ENCODE measurements at regions not wholly inside any gene's neighbourhood (a gene's known extent, or its start where the extent isn't known, plus 50 kb on each side); places are given as distances from the start of the nearest gene placed in this dataset.
"Not testable (repeated sequence)": the region's sequence is repeated elsewhere in the genome, so short reads cannot be mapped to it uniquely, and the experiment has no call there.

DNA sequence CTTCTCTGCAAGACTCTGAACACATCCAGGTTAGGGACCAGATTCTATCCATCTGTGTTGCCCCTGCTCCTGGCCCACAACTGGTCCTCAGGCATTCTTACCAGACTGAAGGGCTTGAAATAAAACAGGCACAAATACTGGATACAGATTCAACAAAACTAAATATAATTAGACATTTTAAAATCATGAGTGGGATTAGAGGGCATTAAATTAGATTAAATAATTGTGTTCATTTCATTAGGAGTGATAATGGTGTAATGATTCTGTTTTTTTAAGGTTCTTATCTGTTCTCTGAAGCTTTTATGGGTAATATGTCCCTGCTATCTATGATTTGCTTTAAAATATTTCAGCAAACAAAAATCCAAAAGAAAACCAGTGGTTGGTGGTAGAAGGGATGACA, 226.5 kb downstream of the IRS1 start:
- DNase-seq = no peak

DNA sequence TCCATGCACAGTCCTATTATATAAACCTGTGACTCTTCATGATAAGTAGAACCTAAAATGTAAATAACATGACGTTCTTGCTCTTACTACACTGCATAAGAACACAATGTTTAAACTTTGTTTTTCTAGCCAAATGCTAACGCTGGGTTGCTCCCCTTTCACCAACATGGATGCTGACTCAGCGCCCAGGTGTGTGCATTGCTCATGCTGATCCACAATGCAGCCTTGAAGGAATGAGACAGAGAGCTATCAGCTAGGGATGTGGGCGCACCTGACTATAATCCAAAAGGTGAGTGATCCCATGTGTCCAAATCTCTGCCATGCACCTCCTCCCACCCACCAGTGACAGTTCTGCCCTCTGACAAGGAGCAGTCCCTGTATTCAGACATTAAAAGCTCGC, 235.0 kb downstream of the IRS1 start:
- no peak for DNase-seq

- DNase-seq = no peak
Measured at GRCh38 chr2:226561962-226562361, 237.7 kb downstream of the IRS1 start.

DNA sequence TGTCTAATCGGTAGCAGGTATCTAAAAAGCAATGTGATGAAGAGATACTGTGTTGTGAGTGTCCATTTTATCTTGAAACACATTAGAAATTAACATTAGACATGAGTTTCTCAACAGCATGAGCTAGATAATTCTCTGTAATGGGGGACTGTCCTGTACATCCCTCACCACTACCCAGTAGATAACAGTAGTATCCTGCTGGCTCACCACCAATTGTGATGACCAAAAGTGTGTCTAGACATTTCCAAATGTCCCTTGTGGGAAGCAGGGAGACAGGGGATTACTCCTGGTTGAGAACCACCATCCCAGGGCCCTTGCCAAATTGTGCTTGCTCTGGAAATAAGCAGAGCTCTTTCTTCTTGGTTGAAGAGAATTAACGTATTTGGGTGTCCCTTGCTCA, 239.3 kb downstream of the IRS1 start:
- DNase-seq = no peak

- no peak for DNase-seq
Measured at GRCh38 chr2:226559536-226559935, 240.1 kb downstream of the IRS1 start.

GRCh38 chr2:226558418-226558817, 241.2 kb downstream of the IRS1 start:
- no peak for DNase-seq

GRCh38 chr2:226556050-226556449, 243.6 kb downstream of the IRS1 start:
- no peak for DNase-seq

DNA sequence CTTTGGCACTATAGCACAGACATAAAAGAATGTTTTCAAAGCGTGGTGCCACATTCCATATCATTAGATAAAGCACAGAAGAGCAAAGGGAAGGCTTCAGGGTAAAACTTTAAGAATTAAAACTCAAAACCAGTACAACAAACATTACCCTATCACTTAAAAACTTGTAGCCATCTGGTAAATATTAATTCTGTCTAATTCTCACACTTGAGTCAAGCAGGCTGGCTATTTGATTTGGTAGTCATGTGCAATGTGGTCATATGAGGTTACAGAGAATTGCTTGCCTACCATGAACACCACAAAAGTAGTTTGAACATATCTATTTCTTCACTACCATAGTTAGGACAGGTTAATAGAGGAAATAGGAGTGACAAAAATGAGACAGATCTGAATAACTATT, 244.9 kb downstream of the IRS1 start:
- DNase-seq = no peak

GRCh38 chr2:226553333-226553732, 246.3 kb downstream of the IRS1 start:
- DNase-seq = no peak

GRCh38 chr2:226552571-226553285, 246.9 kb downstream of the IRS1 start:
- no peak for DNase-seq

DNA sequence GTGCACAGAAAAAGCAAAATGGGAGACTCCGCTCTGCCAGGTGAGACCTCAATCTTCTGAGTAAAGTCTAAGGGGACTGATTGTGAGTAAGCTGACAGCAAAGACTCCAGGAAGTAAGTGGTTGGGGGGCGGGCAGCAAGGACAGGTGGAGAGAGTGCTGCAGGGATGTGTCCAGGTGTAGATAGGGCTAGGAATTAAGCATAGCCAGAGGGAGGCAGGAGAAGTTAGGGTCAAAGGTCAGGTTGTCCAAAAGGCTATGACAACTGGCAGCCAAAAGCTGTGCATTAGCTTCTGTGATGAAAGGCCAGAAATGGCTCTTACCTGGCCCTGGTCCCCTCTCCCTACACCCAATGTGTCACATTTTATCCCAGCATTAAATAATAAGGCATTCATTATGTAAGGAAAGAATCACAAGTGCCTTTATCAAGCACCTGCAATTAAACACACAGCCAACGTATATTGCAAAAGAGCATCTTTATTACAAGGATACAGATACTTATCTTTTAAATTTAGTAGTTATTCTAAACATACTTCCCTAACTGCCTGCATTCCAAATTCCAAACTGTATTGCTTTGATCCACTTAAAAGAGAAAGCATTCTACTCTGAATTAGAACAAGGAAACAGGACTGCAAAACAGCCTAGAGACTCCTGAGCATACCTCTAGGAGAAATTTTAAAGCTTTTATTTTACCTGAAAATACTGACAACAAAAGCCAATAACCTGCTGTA, 247.9 kb downstream of the IRS1 start:
- DNase-seq = no peak

GRCh38 chr2:226550801-226551200, 248.8 kb downstream of the IRS1 start:
- no peak for DNase-seq

DNA sequence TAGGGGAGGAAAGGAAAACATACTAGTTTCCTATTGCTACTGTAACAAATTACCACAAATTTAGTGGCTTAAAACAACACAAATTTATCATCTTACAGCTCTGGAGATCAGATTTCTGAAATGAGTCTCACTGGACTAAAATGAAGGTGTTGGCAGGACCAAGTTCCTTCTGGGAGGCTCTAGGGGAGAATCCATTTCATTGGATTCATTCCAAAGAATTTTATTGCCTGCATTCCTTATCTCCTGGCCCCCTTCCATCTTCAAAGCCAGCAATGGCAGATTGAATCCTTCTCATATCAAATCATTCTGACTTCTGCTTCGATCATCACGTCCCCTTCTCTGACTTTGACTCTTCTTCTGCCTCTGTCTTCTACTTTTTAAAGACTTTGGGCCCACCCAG, 250.9 kb downstream of the IRS1 start:
- no peak for DNase-seq

- no peak for DNase-seq
Measured at GRCh38 chr2:226544596-226545210, 254.9 kb downstream of the IRS1 start.

DNA sequence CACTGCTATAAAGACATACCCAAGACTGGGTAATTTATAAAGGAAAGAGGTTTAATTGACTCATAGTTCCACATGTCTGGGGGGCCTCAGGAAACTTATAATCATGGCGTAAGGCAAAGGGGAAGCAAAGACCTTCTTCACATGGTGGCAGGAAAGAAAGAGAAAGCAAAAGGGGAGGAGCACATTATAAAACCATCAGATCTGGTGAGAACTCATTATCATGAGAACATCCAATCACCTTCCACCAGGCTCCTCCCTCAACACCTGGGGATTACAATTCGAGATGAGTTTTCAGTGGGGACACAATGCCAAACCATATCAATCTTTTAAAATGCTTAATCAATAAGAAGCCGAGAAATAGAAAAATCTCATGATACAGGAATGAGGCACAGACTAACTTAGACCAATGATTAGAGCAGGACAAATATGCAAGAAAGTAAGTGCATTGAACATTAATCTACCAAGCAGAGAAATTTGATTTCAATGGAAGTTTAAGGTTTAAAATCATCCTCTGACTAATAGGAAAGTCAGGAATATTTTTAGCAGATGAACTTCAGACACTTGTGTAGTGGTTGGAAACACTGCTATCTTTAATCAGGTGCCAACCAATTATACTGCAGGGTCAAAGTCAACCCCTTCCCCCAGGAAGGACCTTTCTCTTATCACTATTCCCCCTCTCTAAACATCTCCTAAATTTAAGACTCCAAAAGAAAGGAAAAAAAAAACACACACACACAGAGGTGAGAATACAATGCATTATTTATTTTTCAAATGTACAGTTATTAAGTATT, 259.2 kb downstream of the IRS1 start:
- DNase-seq = no peak

GRCh38 chr2:226536410-226536809, 263.2 kb downstream of the IRS1 start:
- no peak for DNase-seq

DNA sequence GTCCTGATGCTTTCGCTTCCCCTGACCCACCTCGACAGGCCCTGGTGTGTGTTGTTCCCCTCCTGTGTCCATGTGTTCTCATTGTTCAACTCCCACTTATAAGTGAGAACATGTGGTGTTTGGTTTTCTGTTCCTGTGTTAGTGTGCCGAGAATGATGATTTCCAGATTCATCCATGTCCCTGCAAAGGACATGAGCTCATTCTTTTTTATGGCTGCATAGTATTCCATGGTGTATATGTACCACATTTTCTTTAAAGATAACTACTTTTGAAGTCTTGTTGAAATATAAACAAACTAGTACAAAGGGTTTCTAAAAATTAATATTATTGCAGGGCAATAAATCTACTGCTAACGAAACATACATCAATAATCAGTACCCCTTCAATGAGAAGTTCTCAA, 266.6 kb downstream of the IRS1 start:
- not testable (repeated sequence) for DNase-seq

GRCh38 chr2:226531061-226531810, 268.4 kb downstream of the IRS1 start:
- DNase-seq = no peak

GRCh38 chr2:226529556-226529955, 270.1 kb downstream of the IRS1 start:
- DNase-seq = no peak

DNA sequence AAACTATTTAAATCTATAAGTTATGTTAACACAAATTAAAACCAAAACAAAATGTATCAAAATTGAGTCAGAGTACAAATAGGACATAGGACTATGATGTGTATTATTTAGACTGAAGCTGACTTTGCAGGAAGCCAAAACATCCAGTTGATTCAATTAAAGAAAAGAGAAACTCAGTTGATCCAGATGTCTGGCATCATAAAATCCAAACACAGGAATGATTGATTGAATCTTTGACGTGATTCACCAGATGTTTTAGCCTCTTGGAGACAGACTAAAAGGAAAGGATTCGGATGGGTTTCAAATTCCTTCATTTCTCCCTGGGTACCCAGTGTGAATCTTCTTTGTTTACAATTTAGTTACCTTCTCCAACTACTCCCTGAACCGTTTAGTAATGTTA, 272.9 kb downstream of the IRS1 start:
- DNase-seq = no peak

- DNase-seq = no peak
Measured at GRCh38 chr2:226524381-226524843, 275.2 kb downstream of the IRS1 start.

GRCh38 chr2:226520723-226521122, 278.9 kb downstream of the IRS1 start:
- DNase-seq = no peak
